Stimulated activated CD4-positive, alpha-beta T cell treated with anti-CD3 and anti-CD28 coated beads, Interleukin-1b, Interleukin-23, amount 100 ng/mL, for 4 hours (primary cell): ENCODE measurements at regions not wholly inside any gene's neighbourhood (a gene's known extent, or its start where the extent isn't known, plus 50 kb on each side); places are given as distances from the start of the nearest gene placed in this dataset.

Experiments
- DNase-seq, 2 donors: peaks; one replicate each; pipeline ENCODE4 v3.0.0-alpha.2; 2020; ENCODE audit warnings: low read depth in 2 of 2

GRCh38 chr3:117609330-117609729 is 899.8 kb downstream of the TUSC7 start:
- DNase-seq, result no peak

GRCh38 chr3:117610156-117610555 is 900.6 kb downstream of the TUSC7 start:
- DNase-seq, result no peak

GRCh38 chr3:117611211-117611610 is 901.6 kb downstream of the TUSC7 start:
- DNase-seq, result no peak

- no peak for DNase-seq
These were observed 906.6 kb downstream of the TUSC7 start for GRCh38 chr3:117616227-117616626.

- no peak for DNase-seq
These were observed 908.3 kb downstream of the TUSC7 start for GRCh38 chr3:117617906-117618305.

- no peak for DNase-seq
These were observed 908.9 kb downstream of the TUSC7 start for GRCh38 chr3:117618462-117618861.

- DNase-seq, result no peak
These were observed 910.2 kb downstream of the TUSC7 start for GRCh38 chr3:117619805-117620204.

GRCh38 chr3:117622171-117622841 is 912.7 kb downstream of the TUSC7 start:
- DNase-seq, result no peak

- DNase-seq, result no peak
These were observed 914.8 kb downstream of the TUSC7 start for GRCh38 chr3:117624424-117624823.

- DNase-seq, result no peak
These were observed 915.6 kb downstream of the TUSC7 start for GRCh38 chr3:117625174-117625573.

- no peak for DNase-seq
These were observed 917.0 kb downstream of the TUSC7 start for GRCh38 chr3:117626577-117626976.

GRCh38 chr3:117628823-117629291 is 919.3 kb downstream of the TUSC7 start:
- no peak for DNase-seq

GRCh38 chr3:117629505-117629904 is 919.9 kb downstream of the TUSC7 start:
- no peak for DNase-seq

- DNase-seq, result no peak
These were observed 920.9 kb downstream of the TUSC7 start for GRCh38 chr3:117630469-117630868.

- no peak for DNase-seq
These were observed 921.3 kb downstream of the TUSC7 start for GRCh38 chr3:117630885-117631284.

- DNase-seq, result no peak
These were observed 922.2 kb downstream of the TUSC7 start for GRCh38 chr3:117631781-117632180.

- no peak for DNase-seq
These were observed 922.6 kb downstream of the TUSC7 start for GRCh38 chr3:117632191-117632590.

- DNase-seq, result no peak
These were observed 923.6 kb downstream of the TUSC7 start for GRCh38 chr3:117633207-117633606.

GRCh38 chr3:117637666-117638065 is 928.1 kb downstream of the TUSC7 start:
- DNase-seq, result no peak

- DNase-seq, result no peak
These were observed 934.6 kb downstream of the TUSC7 start for GRCh38 chr3:117644203-117644602.

- no peak for DNase-seq
These were observed 936.1 kb downstream of the TUSC7 start for GRCh38 chr3:117645561-117646242.

- no peak for DNase-seq
These were observed 937.9 kb downstream of the TUSC7 start for GRCh38 chr3:117647435-117647834.

- no peak for DNase-seq
These were observed 941.7 kb downstream of the TUSC7 start for GRCh38 chr3:117651246-117651645.
